ENCODE measurements at regions not wholly inside any gene's neighbourhood (a gene's known extent, or its start where the extent isn't known, plus 50 kb on each side); places are given as distances from the start of the nearest gene placed in this dataset.

DNA sequence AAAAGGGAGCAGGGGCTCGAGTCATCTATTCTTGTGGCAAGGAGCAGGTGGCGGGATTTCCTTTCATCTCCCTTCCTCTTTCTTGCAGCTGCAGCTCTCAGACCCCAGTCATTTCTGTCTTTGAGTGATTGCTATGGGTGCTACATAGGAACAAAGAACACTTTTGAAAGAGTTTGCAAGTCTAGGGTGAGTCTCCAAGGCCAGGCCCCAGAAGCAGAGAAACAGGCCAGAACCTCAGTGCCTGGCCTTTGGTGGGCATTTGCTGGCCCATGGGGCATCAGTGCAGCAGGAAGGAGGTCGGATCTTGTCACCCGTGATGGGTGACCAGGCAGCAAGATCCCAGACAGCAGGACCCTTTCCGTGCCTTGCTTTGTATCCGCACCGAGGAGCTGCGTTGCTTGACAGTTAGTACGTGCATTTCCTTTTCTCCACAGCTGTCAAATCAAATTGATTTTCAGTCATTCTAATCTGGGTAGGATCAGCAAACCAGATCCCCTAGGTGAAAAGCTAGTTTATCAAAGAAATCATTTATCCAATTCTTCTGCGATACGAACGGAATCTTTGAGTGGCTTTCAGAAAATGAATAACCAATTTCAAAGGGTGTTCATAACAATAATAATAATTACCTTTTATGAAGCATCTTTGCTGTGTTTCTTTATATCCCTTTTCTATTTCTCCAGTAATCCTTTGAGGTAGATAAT, 244.6 kb upstream of the MAF start:
- no peak overlapping the region for H3K4me3 Mint-ChIP-seq
- no peaks in the 10 kb centered on the region for H3K27me3 ChIP-seq (ENCODE audit: control insufficient read depth, insufficient read depth, low read length)
- 22% methylated on average over 8 of the region's 12 CpGs for WGBS (ENCODE audit: insufficient coverage)
- H3K4me1 ChIP-seq (ENCODE audit: control insufficient read depth, insufficient read depth, low read length): no peaks in the 10 kb centered on the region
- H3K4me1 Mint-ChIP-seq: peaks cover 0 to 19% of the 10 kb centered on the region in 2 donors
- no peak overlapping the region for H3K27ac Mint-ChIP-seq
- DNase-seq (no peak), ATAC-seq (no peak)
- no peak overlapping the region for H3K4me3 ChIP-seq (ENCODE audit: low read length)
- TF ChIP-seq, protein P1, sequence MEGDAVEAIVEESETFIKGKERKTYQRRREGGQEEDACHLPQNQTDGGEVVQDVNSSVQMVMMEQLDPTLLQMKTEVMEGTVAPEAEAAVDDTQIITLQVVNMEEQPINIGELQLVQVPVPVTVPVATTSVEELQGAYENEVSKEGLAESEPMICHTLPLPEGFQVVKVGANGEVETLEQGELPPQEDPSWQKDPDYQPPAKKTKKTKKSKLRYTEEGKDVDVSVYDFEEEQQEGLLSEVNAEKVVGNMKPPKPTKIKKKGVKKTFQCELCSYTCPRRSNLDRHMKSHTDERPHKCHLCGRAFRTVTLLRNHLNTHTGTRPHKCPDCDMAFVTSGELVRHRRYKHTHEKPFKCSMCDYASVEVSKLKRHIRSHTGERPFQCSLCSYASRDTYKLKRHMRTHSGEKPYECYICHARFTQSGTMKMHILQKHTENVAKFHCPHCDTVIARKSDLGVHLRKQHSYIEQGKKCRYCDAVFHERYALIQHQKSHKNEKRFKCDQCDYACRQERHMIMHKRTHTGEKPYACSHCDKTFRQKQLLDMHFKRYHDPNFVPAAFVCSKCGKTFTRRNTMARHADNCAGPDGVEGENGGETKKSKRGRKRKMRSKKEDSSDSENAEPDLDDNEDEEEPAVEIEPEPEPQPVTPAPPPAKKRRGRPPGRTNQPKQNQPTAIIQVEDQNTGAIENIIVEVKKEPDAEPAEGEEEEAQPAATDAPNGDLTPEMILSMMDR (IDR thresholded peaks at IDR 0.05): no peak
- H3K27me3 Mint-ChIP-seq (ENCODE audit: low read depth in 2 of 2): peaks cover 15 to 30% of the 10 kb centered on the region in 2 donors
- H3K36me3 Mint-ChIP-seq: no peaks in the 10 kb centered on the region
- no peaks in the 10 kb centered on the region for H3K9me3 Mint-ChIP-seq
- H3K36me3 ChIP-seq (ENCODE audit: control insufficient read depth, insufficient read depth, low read length): no peaks in the 10 kb centered on the region
- no peak overlapping the region for H3K27ac ChIP-seq (ENCODE audit: low read length)
- intact Hi-C loops (cut with micrococcal nuclease): no loop called here
- no peaks in the 10 kb centered on the region for H3K9me3 ChIP-seq (ENCODE audit: control insufficient read depth, insufficient read depth, low read length)

- TF ChIP-seq, protein P1 (IDR thresholded peaks at IDR 0.05): no peak
- H3K4me3 ChIP-seq (ENCODE audit: low read length): no peak overlapping the region
- Mint-ChIP-seq H3K36me3 (no peaks in the 10 kb centered on the region), H3K27ac (no peak overlapping the region), H3K4me1 (peaks cover 0 to 19% of the 10 kb centered on the region in 2 donors), H3K27me3 (ENCODE audit: low read depth in 2 of 2) (peaks cover 15 to 28% of the 10 kb centered on the region in 2 donors), H3K4me3 (no peak overlapping the region), H3K9me3 (no peaks in the 10 kb centered on the region)
- intact Hi-C loops (cut with micrococcal nuclease): no loop called here
- H3K4me1 ChIP-seq (ENCODE audit: control insufficient read depth, insufficient read depth, low read length): no peaks in the 10 kb centered on the region
- H3K9me3 ChIP-seq (ENCODE audit: control insufficient read depth, insufficient read depth, low read length): no peaks in the 10 kb centered on the region
- no peak overlapping the region for H3K27ac ChIP-seq (ENCODE audit: low read length)
- DNase-seq (no peak), ATAC-seq (no peak)
- 79% methylated on average over 3 of the region's 3 CpGs for WGBS (ENCODE audit: insufficient coverage)
- no peaks in the 10 kb centered on the region for H3K36me3 ChIP-seq (ENCODE audit: control insufficient read depth, insufficient read depth, low read length)
- no peaks in the 10 kb centered on the region for H3K27me3 ChIP-seq (ENCODE audit: control insufficient read depth, insufficient read depth, low read length)
Observed at GRCh38 chr16:79844603-79845002, 244.1 kb upstream of the MAF start.

DNA sequence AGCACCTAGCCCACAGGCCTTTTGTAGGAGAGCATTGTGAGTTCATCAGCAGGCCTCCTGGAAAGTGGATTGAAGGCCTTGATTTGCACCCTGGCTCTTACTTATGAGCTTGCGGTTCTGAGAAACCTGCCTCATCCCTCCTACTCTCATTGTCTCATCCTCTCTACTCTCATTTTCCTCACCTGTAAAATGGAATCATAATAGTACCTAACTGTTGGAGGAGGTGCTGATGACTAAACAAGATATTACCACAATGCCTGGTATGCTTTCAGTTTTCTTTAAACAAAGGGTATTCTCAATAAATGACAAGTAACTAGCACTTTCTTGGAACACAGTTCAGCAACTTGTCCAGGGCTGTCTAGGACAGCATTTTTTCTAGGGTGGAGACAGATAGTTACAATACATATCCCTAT, 243.1 kb upstream of the MAF start:
- peaks cover 15 to 28% of the 10 kb centered on the region in 2 donors for H3K27me3 Mint-ChIP-seq (ENCODE audit: low read depth in 2 of 2)
- no peaks in the 10 kb centered on the region for H3K36me3 ChIP-seq (ENCODE audit: control insufficient read depth, insufficient read depth, low read length)
- H3K4me3 ChIP-seq (ENCODE audit: low read length): no peak overlapping the region
- H3K4me1 ChIP-seq (ENCODE audit: control insufficient read depth, insufficient read depth, low read length): no peaks in the 10 kb centered on the region
- H3K4me3 Mint-ChIP-seq: no peak overlapping the region
- ATAC-seq (peak in 1 of 3 donors; percentile 8), DNase-seq (no peak)
- no peaks in the 10 kb centered on the region for H3K27me3 ChIP-seq (ENCODE audit: control insufficient read depth, insufficient read depth, low read length)
- H3K36me3 Mint-ChIP-seq: no peaks in the 10 kb centered on the region
- H3K27ac ChIP-seq (ENCODE audit: low read length): no peak overlapping the region
- WGBS (ENCODE audit: insufficient coverage): 100% methylated on average over 1 of the region's 1 CpG
- TF ChIP-seq, protein P1 (IDR thresholded peaks at IDR 0.05): no peak
- intact Hi-C loops (cut with micrococcal nuclease): no loop called here
- peaks cover 0 to 19% of the 10 kb centered on the region in 2 donors for H3K4me1 Mint-ChIP-seq
- H3K27ac Mint-ChIP-seq: no peak overlapping the region
- H3K9me3 Mint-ChIP-seq: no peaks in the 10 kb centered on the region
- H3K9me3 ChIP-seq (ENCODE audit: control insufficient read depth, insufficient read depth, low read length): no peaks in the 10 kb centered on the region

DNA sequence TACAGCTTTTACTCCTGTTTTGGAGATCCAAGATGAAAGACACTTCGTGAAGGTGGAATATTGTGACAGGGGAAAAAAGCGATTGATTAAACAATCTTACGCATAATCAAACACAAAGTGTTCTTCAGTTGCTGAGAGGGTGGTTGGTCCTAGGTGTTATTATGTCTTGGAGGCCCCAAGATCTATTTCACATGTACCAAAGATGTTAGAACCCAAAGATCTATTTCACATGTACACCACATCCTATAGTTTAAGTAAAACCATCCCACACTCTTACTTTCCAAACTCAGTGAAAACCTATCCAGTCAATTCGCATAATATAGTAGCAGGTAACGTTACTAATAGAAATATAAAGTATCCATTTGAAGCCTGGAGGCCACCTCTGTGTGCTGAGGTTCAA, 242.6 kb upstream of the MAF start:
- Mint-ChIP-seq H3K4me1 (peaks cover 0 to 19% of the 10 kb centered on the region in 2 donors), H3K27me3 (ENCODE audit: low read depth in 2 of 2) (peaks cover 15 to 28% of the 10 kb centered on the region in 2 donors), H3K4me3 (no peak overlapping the region), H3K27ac (no peak overlapping the region), H3K9me3 (no peaks in the 10 kb centered on the region), H3K36me3 (no peaks in the 10 kb centered on the region)
- H3K9me3 ChIP-seq (ENCODE audit: control insufficient read depth, insufficient read depth, low read length): no peaks in the 10 kb centered on the region
- H3K36me3 ChIP-seq (ENCODE audit: control insufficient read depth, insufficient read depth, low read length): no peaks in the 10 kb centered on the region
- no peak for DNase-seq
- WGBS (ENCODE audit: insufficient coverage): 88% methylated on average over 2 of the region's 5 CpGs
- no peaks in the 10 kb centered on the region for H3K4me1 ChIP-seq (ENCODE audit: control insufficient read depth, insufficient read depth, low read length)
- H3K27me3 ChIP-seq (ENCODE audit: control insufficient read depth, insufficient read depth, low read length): no peaks in the 10 kb centered on the region
- TF ChIP-seq, protein P1 (IDR thresholded peaks at IDR 0.05): no peak
- peak in 1 of 3 donors; percentile 71 for ATAC-seq
- H3K4me3 ChIP-seq (ENCODE audit: low read length): no peak overlapping the region
- intact Hi-C loops (cut with micrococcal nuclease): no loop called here
- no peak overlapping the region for H3K27ac ChIP-seq (ENCODE audit: low read length)
